MM.1S (cell line): ENCODE measurements at regions not wholly inside any gene's neighbourhood (a gene's known extent, or its start where the extent isn't known, plus 50 kb on each side); places are given as distances from the start of the nearest gene placed in this dataset.

Source experiments
- DNase-seq: peaks from one replicate; pipeline ENCODE4 v3.0.0-alpha.2; 2015
- H2AFZ ChIP-seq: fragments of 300-600 bp; sonication (generic); 2 replicates; pipeline ENCODE4 v1.6.0; 2016; ENCODE audit warnings: antibody characterized with exemption, low read length
- H3F3A ChIP-seq: fragments of 300-600 bp; sonication (generic); 2 replicates; pipeline ENCODE4 v1.6.1; 2016; ENCODE audit warnings: mild to moderate bottlenecking, antibody characterized with exemption, low read length, moderate library complexity, mixed read lengths; ENCODE audit not compliant: insufficient read depth
- H3K27ac ChIP-seq: fragments of 300-600 bp; sonication (generic); 2 replicates; pipeline ENCODE4 v1.5.1; 2016; ENCODE audit warnings: mild to moderate bottlenecking, low read length
- H3K27me3 ChIP-seq: fragments of 300-600 bp; sonication (generic); replicated peaks from 2 replicates; pipeline ENCODE4 v1.6.0; 2016; ENCODE audit warnings: low read length; ENCODE audit not compliant: insufficient read depth
- H3K36me3 ChIP-seq: fragments of 300-600 bp; sonication (generic); replicated peaks from 2 replicates; pipeline ENCODE4 v1.6.1; 2016; ENCODE audit warnings: mild to moderate bottlenecking, low read length, mixed read lengths; ENCODE audit not compliant: insufficient read depth
- H3K4me1 ChIP-seq: fragments of 300-600 bp; sonication (generic); 2 replicates; pipeline ENCODE4 v1.6.1; 2016; ENCODE audit warnings: low read length, mixed read lengths
- H3K4me2 ChIP-seq: fragments of 300-600 bp; sonication (generic); 2 replicates; pipeline ENCODE4 v1.6.0; 2016; ENCODE audit warnings: low read depth, low read length
- H3K4me3 ChIP-seq: fragments of 300-600 bp; sonication (generic); 2 replicates; pipeline ENCODE4 v1.5.1; 2016; ENCODE audit warnings: low read length, mixed read lengths
- H3K79me2 ChIP-seq: fragments of 300-600 bp; sonication (generic); 2 replicates; pipeline ENCODE4 v1.6.1; 2016; ENCODE audit warnings: mixed run types, low read length, mixed read lengths
- H3K9ac ChIP-seq: fragments of 300-600 bp; sonication (generic); 2 replicates; pipeline ENCODE4 v1.6.1; 2016; ENCODE audit warnings: low read length, mixed read lengths
- H3K9me2 ChIP-seq: fragments of 300-600 bp; sonication (generic); replicated peaks from 2 replicates; pipeline ENCODE4 v1.6.1; 2016; ENCODE audit warnings: mild to moderate bottlenecking, low read length, mixed read lengths; ENCODE audit not compliant: insufficient read depth
- H3K9me3 ChIP-seq: fragments of 300-600 bp; sonication (generic); replicated peaks from 2 replicates; pipeline ENCODE4 v1.6.1; 2016; ENCODE audit warnings: mild to moderate bottlenecking, low read length, mixed read lengths; ENCODE audit not compliant: insufficient read depth
- H4K20me1 ChIP-seq: fragments of 300-600 bp; sonication (generic); 2 replicates; pipeline ENCODE4 v1.6.1; 2016; ENCODE audit warnings: mild to moderate bottlenecking, low read length, moderate library complexity, mixed read lengths; ENCODE audit not compliant: insufficient read depth
- CTCF ChIP-seq: fragments of 300-600 bp; sonication (generic); IDR thresholded peaks from 2 replicates; pipeline ENCODE4 v1.5.1; 2016; ENCODE audit warnings: antibody characterized with exemption, low read length, mixed read lengths
- EZH2 ChIP-seq: fragments of 300-600 bp; sonication (generic); optimal IDR thresholded peaks from 2 replicates; pipeline ENCODE3; 2017; ENCODE audit warnings: low read depth, mild to moderate bottlenecking, antibody characterized with exemption, low read length, mixed read lengths
- EZH2phosphoT487 ChIP-seq: fragments of 300-600 bp; sonication (generic); IDR thresholded peaks from 2 replicates; pipeline ENCODE4 v1.6.1; 2018; ENCODE audit warnings: antibody characterized with exemption, low read length

- Histone ChIP-seq H3K36me3 (no peaks in the 10 kb centered on the region), H3K4me1 (no peaks in the 10 kb centered on the region), H3K9ac (no peak overlapping the region), H3F3A (no peaks in the 10 kb centered on the region), H3K9me3 (no peaks in the 10 kb centered on the region), H4K20me1 (no peaks in the 10 kb centered on the region), H3K9me2 (no peaks in the 10 kb centered on the region), H3K27ac (no peak overlapping the region), H3K27me3 (no peaks in the 10 kb centered on the region), H3K79me2 (no peaks in the 10 kb centered on the region), H3K4me3 (no peak overlapping the region), H2AFZ (no peak overlapping the region), H3K4me2 (no peak overlapping the region)
- TF ChIP-seq CTCF (no peak), EZH2 (no peak), EZH2phosphoT487 (no peak)
- no peak for DNase-seq
Observed at GRCh38 chr14:48937541-48938195, 648.5 kb downstream of the RPS29 start.

GRCh38 chr14:48936849-48937248 is 649.3 kb downstream of the RPS29 start:
- no peak for DNase-seq
- Histone ChIP-seq H3K27ac (no peak overlapping the region), H2AFZ (no peak overlapping the region)

GRCh38 chr14:48936362-48936761 is 649.8 kb downstream of the RPS29 start:
- DNase-seq: no peak
- no peaks in the 10 kb centered on the region for H3K79me2 ChIP-seq
- H3K9me3 ChIP-seq: no peaks in the 10 kb centered on the region
- H3K27me3 ChIP-seq: no peaks in the 10 kb centered on the region
- H3K4me1 ChIP-seq: no peaks in the 10 kb centered on the region
- H4K20me1 ChIP-seq: no peaks in the 10 kb centered on the region
- H3F3A ChIP-seq: no peaks in the 10 kb centered on the region
- H3K36me3 ChIP-seq: no peaks in the 10 kb centered on the region
- H3K9me2 ChIP-seq: no peaks in the 10 kb centered on the region
- no peak overlapping the region for H3K9ac ChIP-seq
- no peak overlapping the region for H3K4me3 ChIP-seq
- no peak for TF ChIP-seq EZH2phosphoT487
- no peak for TF ChIP-seq EZH2
- TF ChIP-seq CTCF: no peak
- H3K4me2 ChIP-seq: no peak overlapping the region
- no peak overlapping the region for H2AFZ ChIP-seq
- no peak overlapping the region for H3K27ac ChIP-seq

More at GRCh38 chr14:48936849-48937248, 649.3 kb downstream of the RPS29 start:
- H3K4me3 ChIP-seq: no peak overlapping the region
- no peak overlapping the region for H3K4me2 ChIP-seq
- no peaks in the 10 kb centered on the region for H3K4me1 ChIP-seq
- H3K27me3 ChIP-seq: no peaks in the 10 kb centered on the region
- H4K20me1 ChIP-seq: no peaks in the 10 kb centered on the region
- H3F3A ChIP-seq: no peaks in the 10 kb centered on the region
- H3K36me3 ChIP-seq: no peaks in the 10 kb centered on the region
- H3K9ac ChIP-seq: no peak overlapping the region
- TF ChIP-seq EZH2phosphoT487 (no peak), CTCF (no peak), EZH2 (no peak)
- H3K79me2 ChIP-seq: no peaks in the 10 kb centered on the region
- H3K9me3 ChIP-seq: no peaks in the 10 kb centered on the region
- no peaks in the 10 kb centered on the region for H3K9me2 ChIP-seq
